Muscle of back (tissue), 3 donors: ENCODE measurements at regions not wholly inside any gene's neighbourhood (a gene's known extent, or its start where the extent isn't known, plus 50 kb on each side); places are given as distances from the start of the nearest gene placed in this dataset.
A peak's percentile ranks its signal among the peaks of the same experiment; 100 is the strongest.

Experiments
- DNase-seq, 3 donors: peaks; one replicate each; pipeline versions ENCODE4 v3.0.0 to v3.0.0-alpha.2; 2013

- DNase-seq = peak; percentile 23 to 74 (median 36)
Observed at GRCh38 chr7:17234398-17235031, 63.9 kb upstream of the AHR start.

DNA sequence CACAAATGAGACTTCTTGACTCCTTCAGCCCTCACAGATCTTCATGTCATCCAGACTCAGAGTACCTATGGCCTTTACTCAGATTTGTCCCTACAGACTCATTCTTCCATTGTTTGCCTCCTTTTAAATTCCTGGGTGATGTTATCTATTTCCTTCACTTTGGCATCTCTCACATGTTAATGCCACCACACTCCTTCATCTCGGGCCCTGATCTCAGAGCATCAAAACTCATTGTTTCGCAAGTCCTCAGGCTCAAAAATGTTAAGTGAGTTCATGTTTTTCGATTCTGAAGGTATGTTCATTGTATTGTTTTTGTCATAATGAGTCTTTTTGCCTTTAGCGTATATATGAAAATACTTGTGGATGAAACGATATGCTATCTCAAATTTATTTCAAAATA lies 62.3 kb upstream of the AHR start:
- DNase-seq = no peak

DNA sequence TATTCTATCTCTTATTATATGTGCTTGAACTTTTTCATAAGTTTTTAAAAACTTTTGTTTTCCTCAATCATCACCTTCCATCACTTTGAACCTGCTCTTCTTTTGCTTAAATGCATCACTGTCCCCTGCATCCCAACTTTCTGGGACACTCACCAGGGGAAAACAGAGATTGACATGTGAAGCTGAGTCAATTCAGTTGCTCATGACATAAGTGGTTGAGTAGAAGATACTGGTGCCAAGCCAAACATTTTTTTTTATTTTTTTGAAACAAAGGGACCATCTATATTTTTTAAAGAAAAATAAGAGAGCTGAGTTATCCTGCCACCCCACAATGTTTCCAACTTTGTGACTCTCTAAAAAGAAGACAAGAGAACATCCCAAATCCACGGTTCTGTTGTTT lies 61.8 kb upstream of the AHR start:
- DNase-seq = no peak

DNA sequence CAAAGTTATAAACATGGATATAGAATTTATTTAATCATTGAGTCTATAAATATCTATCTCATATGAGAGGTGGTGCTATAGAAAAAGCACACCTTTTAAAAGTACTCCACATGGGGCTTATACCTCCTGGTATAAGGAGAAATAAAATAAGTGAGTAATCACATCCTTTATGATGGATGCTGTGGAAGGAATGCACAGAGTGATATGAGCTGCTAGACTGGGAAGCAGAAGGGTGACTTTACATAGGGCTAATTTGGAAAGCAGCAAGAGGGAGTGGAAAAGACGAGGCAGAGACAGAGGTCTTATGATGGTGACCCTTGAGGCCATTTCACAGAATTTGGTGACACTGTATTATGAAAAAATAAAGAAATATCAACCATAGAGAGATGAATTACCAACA lies 59.4 kb upstream of the AHR start:
- no peak for DNase-seq

DNA sequence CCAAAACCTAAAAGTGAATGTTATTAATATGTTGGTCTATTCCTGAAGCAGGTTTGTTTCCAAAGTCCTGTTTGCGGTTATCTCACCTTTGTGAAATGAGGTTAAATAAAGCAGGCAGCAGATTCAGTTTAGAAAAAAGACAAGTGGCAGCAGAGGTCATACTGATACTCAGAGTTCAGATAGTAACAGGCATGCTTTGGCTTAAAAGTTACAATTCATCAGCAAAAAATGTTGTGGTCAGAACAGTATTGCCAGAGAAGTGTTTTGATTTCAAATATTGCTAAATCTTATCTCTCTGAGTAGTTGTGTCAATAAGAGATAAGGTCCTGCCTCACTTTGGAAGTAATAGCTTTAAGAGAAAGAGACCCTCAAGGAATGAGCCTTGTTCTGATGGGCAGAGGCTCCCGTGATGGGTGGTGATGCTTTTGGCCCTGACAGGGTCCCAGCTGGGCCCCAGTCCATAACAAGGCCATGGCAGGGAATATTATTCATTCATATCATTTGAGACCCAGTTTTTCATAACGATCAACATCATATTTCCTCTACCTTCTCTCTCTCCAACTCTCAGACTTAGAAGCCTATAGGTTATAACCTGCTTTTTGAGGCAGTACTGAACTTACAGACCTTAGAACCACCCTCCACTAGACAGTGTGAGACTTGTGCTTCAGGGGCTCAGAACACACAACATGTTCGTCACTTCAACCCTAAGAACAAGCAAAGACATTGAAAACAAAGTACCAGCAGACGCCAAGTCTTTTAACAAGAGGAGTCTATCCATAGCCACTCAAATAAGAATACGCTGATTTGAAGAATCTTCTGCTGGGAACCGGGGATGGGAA lies 58.5 kb upstream of the AHR start:
- DNase-seq = peak in 1 of 3 donors; percentile 14

- DNase-seq = no peak
Observed at GRCh38 chr7:17242504-17242903, 55.9 kb upstream of the AHR start.

- DNase-seq = no peak
Observed at GRCh38 chr7:17244786-17245185, 53.7 kb upstream of the AHR start.

- no peak for DNase-seq
Observed at GRCh38 chr7:17247357-17247756, 51.1 kb upstream of the AHR start.

- no peak for DNase-seq
Observed at GRCh38 chr7:17248527-17248926, 49.9 kb upstream of the AHR start.
